RWPE1 (cell line): ENCODE measurements at regions not wholly inside any gene's neighbourhood (a gene's known extent, or its start where the extent isn't known, plus 50 kb on each side); places are given as distances from the start of the nearest gene placed in this dataset.

Experiments used
- CTCF ChIA-PET: fragments of 350-600 bp; sonication (Branson Sonifier 250); formaldehyde crosslinking; extraction: SDS; loops from one replicate; lab custom pipeline; 2021; lab: Yijun Ruan, JAX
- POLR2A ChIA-PET: fragments of 400-600 bp; formaldehyde crosslinking; extraction: SDS; loops from one replicate; lab custom pipeline; 2020; ENCODE audit warnings: antibody characterized with exemption; ENCODE audit not compliant: low non-redundant PET; lab: Yijun Ruan, JAX
- DNase-seq: peaks from one replicate; pipeline ENCODE4 v3.0.0; 2012; ENCODE audit warnings: low spot score
- H3K27ac ChIP-seq: fragments of 450-650 bp; 2 replicates; pipeline ENCODE4 v1.5.1; 2017
- TF ChIP-seq, protein P1 (sequence below): fragments of 450-650 bp; conservative IDR thresholded peaks from 2 replicates; pipeline ENCODE4 v1.5.1; 2017; ENCODE audit warnings: low read depth, mild to moderate bottlenecking

GRCh38 chr6:167736486-167737204 lies 90.1 kb upstream of the AFDN start:
- POLR2A ChIA-PET = no interaction called here
- no peak overlapping the region for H3K27ac ChIP-seq
- TF ChIP-seq, protein P1, sequence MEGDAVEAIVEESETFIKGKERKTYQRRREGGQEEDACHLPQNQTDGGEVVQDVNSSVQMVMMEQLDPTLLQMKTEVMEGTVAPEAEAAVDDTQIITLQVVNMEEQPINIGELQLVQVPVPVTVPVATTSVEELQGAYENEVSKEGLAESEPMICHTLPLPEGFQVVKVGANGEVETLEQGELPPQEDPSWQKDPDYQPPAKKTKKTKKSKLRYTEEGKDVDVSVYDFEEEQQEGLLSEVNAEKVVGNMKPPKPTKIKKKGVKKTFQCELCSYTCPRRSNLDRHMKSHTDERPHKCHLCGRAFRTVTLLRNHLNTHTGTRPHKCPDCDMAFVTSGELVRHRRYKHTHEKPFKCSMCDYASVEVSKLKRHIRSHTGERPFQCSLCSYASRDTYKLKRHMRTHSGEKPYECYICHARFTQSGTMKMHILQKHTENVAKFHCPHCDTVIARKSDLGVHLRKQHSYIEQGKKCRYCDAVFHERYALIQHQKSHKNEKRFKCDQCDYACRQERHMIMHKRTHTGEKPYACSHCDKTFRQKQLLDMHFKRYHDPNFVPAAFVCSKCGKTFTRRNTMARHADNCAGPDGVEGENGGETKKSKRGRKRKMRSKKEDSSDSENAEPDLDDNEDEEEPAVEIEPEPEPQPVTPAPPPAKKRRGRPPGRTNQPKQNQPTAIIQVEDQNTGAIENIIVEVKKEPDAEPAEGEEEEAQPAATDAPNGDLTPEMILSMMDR = no peak
- CTCF ChIA-PET = interaction anchor here (0.5 kb wide), 1 partner anchor 320 kb away, joined by 3 read pairs; no protein-coding TSS in a partner anchor
- DNase-seq = no peak

DNA sequence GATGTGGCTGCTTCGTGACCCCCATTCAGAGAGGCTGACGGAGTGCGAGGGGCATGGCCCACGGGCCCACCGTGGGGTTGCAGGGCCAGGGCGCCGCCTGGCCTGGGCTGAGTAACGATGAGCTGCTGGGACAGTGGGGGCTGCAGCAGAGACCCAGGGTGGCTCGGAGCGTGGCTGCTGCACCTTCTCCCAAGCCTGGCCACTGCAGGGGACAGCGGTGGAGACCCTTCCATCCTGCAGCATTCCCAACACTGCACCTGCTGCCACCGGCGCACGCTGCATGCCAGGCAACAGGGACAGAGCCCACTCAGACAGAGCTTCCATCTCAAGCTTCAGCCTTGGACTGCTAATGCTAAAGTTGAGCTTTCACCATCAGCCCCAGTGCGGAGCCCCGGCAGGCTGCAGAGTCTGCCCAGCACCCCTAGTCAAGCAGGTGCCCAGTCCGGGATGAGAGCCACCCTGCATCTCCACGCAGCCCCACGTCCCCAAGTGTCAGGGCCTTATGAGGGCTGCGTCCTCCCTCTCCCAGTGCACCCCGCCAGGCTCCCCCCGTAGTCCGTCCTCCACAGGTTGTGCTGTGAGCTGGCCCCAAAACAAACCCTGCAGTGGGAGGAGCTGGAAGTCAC lies 89.4 kb upstream of the AFDN start:
- ChIA-PET CTCF (no interaction called here), POLR2A (no interaction called here)
- DNase-seq = no peak
- TF ChIP-seq, protein P1 = no peak
- H3K27ac ChIP-seq = no peak overlapping the region

DNA sequence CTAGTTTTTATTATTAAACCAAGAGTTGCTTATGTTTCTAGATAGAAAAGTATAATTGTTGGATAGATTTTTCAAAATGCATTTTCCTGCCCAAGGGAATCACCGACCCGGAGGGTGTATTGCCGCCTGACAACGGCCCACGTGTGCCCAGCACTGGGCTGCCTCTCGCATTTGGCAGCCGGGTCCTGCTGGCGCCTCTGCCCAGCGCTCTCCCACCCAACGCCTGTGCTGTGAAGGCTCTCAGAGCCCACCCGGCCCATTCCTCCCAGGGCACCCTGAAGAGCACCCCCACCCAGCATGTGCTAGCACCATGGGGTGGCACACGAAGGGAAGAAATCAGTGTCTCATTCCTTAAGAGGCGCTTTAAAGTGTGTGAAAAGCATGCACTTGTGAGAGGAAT lies 88.3 kb upstream of the AFDN start:
- ChIA-PET CTCF (no interaction called here), POLR2A (no interaction called here)
- TF ChIP-seq, protein P1 = no peak
- H3K27ac ChIP-seq = no peak overlapping the region
- DNase-seq = no peak

- no peak overlapping the region for H3K27ac ChIP-seq
- no peak for DNase-seq
- CTCF ChIA-PET = no interaction called here
- POLR2A ChIA-PET = no interaction called here
- TF ChIP-seq, protein P1 = no peak
Observed at GRCh38 chr6:167739721-167740475, 86.8 kb upstream of the AFDN start.

- H3K27ac ChIP-seq = no peak overlapping the region
- ChIA-PET CTCF (no interaction called here), POLR2A (no interaction called here)
- TF ChIP-seq, protein P1 = no peak
- no peak for DNase-seq
Observed at GRCh38 chr6:167742719-167743303, 83.9 kb upstream of the AFDN start.
